VCaP (cell line): ENCODE measurements at regions not wholly inside any gene's neighbourhood (a gene's known extent, or its start where the extent isn't known, plus 50 kb on each side); places are given as distances from the start of the nearest gene placed in this dataset.

ENCODE experiments used
- H3K27ac ChIP-seq: fragments of 450-650 bp; 2 replicates; pipeline ENCODE4 v1.5.1; 2017
- TF ChIP-seq, protein P1 (sequence below): fragments of 450-650 bp; conservative IDR thresholded peaks from 2 replicates; pipeline ENCODE4 v1.5.1; 2017; ENCODE audit warnings: mild to moderate bottlenecking, moderate library complexity

DNA sequence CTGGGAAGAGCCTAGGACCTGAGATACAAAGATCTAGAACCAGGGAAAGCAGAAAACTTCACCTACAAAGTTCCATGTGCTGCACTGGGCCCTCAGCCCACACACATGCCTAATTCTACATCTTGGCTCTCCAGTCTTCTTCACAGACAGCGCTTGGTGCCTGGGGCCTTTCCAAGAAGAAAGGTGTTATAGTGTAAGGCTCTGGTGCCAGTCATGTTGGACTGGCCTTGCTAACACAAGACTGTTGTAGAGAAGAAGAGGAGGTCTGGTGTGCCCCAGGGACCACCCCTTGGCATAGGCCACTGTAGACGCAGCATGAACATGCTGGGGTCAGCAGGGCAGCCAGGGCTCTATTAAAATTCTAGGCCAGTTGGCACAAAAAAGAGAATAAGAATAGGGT, 226.2 kb upstream of the CTNNB1 start:
- H3K27ac ChIP-seq = no peak overlapping the region
- TF ChIP-seq, protein P1, sequence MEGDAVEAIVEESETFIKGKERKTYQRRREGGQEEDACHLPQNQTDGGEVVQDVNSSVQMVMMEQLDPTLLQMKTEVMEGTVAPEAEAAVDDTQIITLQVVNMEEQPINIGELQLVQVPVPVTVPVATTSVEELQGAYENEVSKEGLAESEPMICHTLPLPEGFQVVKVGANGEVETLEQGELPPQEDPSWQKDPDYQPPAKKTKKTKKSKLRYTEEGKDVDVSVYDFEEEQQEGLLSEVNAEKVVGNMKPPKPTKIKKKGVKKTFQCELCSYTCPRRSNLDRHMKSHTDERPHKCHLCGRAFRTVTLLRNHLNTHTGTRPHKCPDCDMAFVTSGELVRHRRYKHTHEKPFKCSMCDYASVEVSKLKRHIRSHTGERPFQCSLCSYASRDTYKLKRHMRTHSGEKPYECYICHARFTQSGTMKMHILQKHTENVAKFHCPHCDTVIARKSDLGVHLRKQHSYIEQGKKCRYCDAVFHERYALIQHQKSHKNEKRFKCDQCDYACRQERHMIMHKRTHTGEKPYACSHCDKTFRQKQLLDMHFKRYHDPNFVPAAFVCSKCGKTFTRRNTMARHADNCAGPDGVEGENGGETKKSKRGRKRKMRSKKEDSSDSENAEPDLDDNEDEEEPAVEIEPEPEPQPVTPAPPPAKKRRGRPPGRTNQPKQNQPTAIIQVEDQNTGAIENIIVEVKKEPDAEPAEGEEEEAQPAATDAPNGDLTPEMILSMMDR = no peak

DNA sequence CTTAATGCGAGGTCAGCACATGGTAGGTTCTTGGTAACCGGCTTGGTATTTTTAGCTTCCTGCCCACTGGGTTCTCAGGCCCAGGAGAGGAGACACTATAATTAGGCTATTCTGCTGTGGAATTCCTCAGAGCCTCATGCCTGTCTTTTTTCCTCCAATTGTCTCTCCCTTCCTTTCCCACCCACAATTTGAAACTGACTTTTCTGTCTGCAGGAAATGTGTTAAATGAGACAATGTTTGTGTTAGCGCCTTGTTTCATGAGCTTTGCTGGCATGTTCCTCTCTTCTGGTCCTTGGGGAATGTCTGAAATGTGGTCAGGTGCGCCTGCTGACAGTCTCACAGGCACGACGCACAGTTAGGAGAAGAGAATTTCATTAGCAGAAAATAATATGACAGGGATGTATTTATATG, 223.6 kb upstream of the CTNNB1 start:
- no peak overlapping the region for H3K27ac ChIP-seq
- TF ChIP-seq, protein P1 = no peak

DNA sequence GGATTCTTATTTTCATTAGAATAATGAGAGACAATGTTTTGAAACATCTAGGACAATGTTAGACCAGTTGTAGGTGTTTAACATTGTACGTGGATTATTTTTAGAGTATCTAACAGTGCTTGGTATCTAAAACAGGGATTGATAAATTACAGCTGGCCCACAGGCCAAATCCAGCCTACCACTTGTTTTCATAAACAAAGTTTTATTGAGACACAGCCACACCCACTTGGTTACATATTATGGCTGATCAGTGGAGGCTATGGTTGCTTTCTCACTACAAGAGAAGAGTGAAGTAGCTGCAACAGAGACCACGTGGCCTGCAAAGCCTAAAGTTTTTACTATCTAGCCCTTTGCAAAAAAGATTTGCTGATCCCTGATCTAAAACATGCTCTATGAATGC, 223.1 kb upstream of the CTNNB1 start:
- no peak overlapping the region for H3K27ac ChIP-seq

DNA sequence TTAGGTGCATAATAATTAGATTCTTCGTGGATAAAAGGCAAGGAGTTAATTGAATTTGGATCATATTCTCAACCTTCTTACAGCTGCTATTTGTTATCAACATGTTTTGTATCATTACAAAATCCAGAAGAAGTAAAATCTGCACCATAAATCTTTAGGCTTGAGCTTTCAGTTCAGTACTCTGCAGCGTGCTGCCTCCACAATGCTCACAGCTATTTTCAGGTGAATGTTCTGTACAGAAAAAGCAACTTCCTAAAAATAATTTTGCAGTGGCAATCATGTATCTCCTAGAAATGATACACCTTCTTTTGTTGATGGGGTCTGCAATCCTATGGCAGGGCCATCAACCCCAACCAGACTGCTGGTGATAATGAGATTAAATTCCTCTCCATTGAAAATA, 220.9 kb upstream of the CTNNB1 start:
- TF ChIP-seq, protein P1 = no peak
- no peak overlapping the region for H3K27ac ChIP-seq

More for the DNA sequence above, 223.1 kb upstream of the CTNNB1 start:
- TF ChIP-seq, protein P1 = no peak

DNA sequence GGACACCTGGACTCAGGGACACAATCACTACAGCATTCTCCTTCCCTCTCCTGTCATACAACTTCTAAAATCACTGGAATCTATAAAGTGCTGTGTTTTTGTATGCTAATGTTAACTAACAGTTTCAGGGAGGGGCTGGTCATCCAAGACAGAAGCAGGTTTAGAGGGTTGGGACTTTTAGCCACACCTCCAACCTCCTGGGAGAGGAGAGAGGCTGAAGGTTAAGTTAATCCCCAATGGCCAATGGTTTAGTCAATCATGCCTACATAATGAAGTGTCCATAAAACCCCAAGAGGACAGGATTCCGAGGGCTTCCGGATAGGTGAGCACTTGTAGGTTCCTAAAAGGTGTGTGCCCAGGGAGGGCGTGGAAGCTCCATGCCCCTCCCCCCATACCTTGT, 219.3 kb upstream of the CTNNB1 start:
- TF ChIP-seq, protein P1 = no peak
- H3K27ac ChIP-seq = no peak overlapping the region

DNA sequence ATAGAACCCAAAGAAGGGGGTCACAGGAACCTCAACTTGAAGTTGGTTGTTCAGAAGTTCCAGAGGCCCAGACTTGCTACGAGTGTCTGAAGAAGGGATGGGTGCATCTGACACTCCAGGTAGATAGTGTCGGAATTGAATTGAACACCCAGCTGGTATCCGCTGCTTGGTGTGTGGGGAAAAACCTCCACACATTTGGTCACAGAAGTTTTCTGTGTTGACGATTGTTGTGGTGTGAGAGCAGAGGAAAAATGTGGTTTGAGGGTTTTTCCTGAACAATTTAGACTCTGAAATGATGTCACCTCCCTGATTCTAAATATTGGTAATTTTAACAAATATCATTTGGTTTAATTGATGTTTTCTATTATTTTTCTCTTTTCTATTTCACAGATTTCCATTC, 218.8 kb upstream of the CTNNB1 start:
- no peak overlapping the region for H3K27ac ChIP-seq
- TF ChIP-seq, protein P1 = no peak

DNA sequence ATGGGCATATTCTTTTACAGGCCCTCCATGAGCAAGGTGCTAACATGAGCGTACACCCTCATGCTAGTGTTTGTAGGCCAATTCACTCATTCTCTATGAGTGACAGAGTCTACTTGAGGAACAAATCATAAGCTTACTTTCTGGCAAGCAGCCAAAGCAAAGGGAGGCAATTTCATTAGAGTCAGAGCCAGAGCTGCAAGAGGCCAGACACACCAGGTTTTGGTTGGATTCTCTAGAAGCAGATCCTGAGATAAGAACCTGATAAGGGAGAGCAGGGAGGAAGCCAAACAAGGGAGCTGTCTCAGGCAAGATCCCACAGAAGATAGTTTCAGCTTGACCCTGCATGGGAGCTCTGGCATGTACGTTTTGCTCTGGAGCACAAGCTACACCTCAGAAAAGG, 214.1 kb upstream of the CTNNB1 start:
- TF ChIP-seq, protein P1 = no peak
- H3K27ac ChIP-seq = peak overlapping the region; percentile 15; the same call in 1 of the 2 replicates

DNA sequence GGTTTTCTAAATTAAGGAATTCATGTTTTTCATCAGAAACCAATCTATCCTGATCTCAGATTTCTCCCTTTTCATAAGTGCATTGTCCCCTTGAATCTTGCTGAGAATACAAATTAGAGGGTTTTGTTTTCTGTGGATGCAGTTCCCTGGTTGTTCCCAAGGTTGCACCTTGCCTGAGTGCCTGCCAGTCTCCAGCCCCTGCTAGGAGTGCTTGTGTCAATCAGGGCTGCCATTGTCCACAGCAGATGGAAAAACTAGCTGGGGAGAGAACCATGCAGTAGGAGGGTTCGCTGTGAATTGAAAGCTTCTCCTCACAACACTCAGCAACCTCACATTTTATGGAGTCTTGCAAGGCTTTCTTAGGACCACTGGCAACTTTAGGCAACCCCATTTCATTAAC, 210.8 kb upstream of the CTNNB1 start:
- no peak overlapping the region for H3K27ac ChIP-seq
- TF ChIP-seq, protein P1 = no peak
